ENCODE measurements at regions not wholly inside any gene's neighbourhood (a gene's known extent, or its start where the extent isn't known, plus 50 kb on each side); places are given as distances from the start of the nearest gene placed in this dataset.
A peak's percentile ranks its signal among the peaks of the same experiment; 100 is the strongest.

- in situ Hi-C loops (cut with MboI): no loop called here
- no peaks in the 10 kb centered on the region for H4K20me1 ChIP-seq (ENCODE audit: insufficient read depth)
- TF ChIP-seq EZH2phosphoT487 (IDR thresholded peaks at IDR 0.05; ENCODE audit: insufficient read depth, low read depth) (no peak), EZH2 (IDR thresholded peaks at IDR 0.05; ENCODE audit: insufficient read depth, poor library complexity, severe bottlenecking) (no peak)
- no peaks in the 10 kb centered on the region for H3F3A ChIP-seq (ENCODE audit: insufficient read depth)
- no peak overlapping the region for H3K4me2 ChIP-seq (ENCODE audit: unreplicated experiment)
- H3K79me2 ChIP-seq (ENCODE audit: insufficient read depth): no peaks in the 10 kb centered on the region
- H3K36me3 ChIP-seq (ENCODE audit: low read depth): no peaks in the 10 kb centered on the region
- H3K4me1 ChIP-seq (ENCODE audit: insufficient read depth): no peaks in the 10 kb centered on the region
- H3K4me3 ChIP-seq: no peak overlapping the region
- no peak overlapping the region for H2AFZ ChIP-seq
- no peaks in the 10 kb centered on the region for H3K27me3 ChIP-seq (replicated peaks; ENCODE audit: insufficient read depth)
- no peaks in the 10 kb centered on the region for H3K9me3 ChIP-seq (ENCODE audit: low read depth)
- H3K9ac ChIP-seq: no peak overlapping the region
- H3K27ac ChIP-seq: no peak overlapping the region
- WGBS, 2 experiments (ENCODE audit: low coverage in 1 of 2, low lambda C conversion rate in 2 of 2, missing lambda C conversion rate in 2 of 2): 45 to 46% methylated on average over 4 of the region's 4 CpGs
- no peaks in the 10 kb centered on the region for H3K9me2 ChIP-seq (ENCODE audit: insufficient read depth)
- peak; percentile 11 for DNase-seq
Measured at GRCh38 chr5:158084292-158084691, 225.3 kb upstream of the CLINT1 start.

DNA sequence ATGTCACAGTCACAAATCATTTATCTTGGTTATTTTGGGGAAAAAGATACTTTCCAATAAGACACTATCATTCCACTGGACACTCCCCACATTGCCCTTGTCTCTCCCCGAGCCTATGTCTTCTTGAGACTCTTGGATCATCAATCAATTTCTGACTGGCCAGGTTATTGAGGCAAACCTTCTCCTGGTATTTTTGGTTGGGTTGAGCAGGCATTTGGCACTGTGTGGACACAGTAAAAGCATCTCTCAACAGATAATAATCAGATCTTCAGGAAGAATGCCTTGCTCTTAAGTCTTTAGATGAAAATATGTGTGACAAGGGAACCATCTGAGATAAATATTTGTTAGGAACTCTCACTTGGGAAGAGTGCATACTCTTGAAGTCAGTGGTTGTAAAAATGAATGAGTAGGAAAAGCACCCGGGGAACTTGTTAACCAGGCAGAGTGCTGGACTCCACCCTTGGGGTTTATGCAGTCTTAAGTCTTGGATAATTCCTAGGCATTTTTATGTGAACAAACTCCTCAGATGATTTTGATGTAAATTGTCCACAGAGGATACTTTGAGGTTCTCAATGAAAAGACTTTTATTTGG, 223.8 kb upstream of the CLINT1 start:
- H3K9me3 ChIP-seq (ENCODE audit: low read depth): no peaks in the 10 kb centered on the region
- H3K9ac ChIP-seq: no peak overlapping the region
- H3K27me3 ChIP-seq (replicated peaks; ENCODE audit: insufficient read depth): no peaks in the 10 kb centered on the region
- no peaks in the 10 kb centered on the region for H3K36me3 ChIP-seq (ENCODE audit: low read depth)
- no peaks in the 10 kb centered on the region for H3K79me2 ChIP-seq (ENCODE audit: insufficient read depth)
- TF ChIP-seq EZH2phosphoT487 (IDR thresholded peaks at IDR 0.05; ENCODE audit: insufficient read depth, low read depth) (no peak), EZH2 (IDR thresholded peaks at IDR 0.05; ENCODE audit: insufficient read depth, poor library complexity, severe bottlenecking) (no peak)
- no peak overlapping the region for H3K4me3 ChIP-seq
- no peak overlapping the region for H3K4me2 ChIP-seq (ENCODE audit: unreplicated experiment)
- H4K20me1 ChIP-seq (ENCODE audit: insufficient read depth): no peaks in the 10 kb centered on the region
- in situ Hi-C loops (cut with MboI): no loop called here
- H2AFZ ChIP-seq: no peak overlapping the region
- H3K4me1 ChIP-seq (ENCODE audit: insufficient read depth): no peaks in the 10 kb centered on the region
- no peaks in the 10 kb centered on the region for H3K9me2 ChIP-seq (ENCODE audit: insufficient read depth)
- DNase-seq: no peak
- H3F3A ChIP-seq (ENCODE audit: insufficient read depth): no peaks in the 10 kb centered on the region
- WGBS, 2 experiments (ENCODE audit: low coverage in 1 of 2, low lambda C conversion rate in 2 of 2, missing lambda C conversion rate in 2 of 2): 35 to 50% methylated on average over 2 of the region's 2 CpGs
- no peak overlapping the region for H3K27ac ChIP-seq

GRCh38 chr5:158080112-158080511, 221.2 kb upstream of the CLINT1 start:
- Histone ChIP-seq H3K9me3 (ENCODE audit: low read depth) (no peaks in the 10 kb centered on the region), H3K4me3 (no peak overlapping the region), H3K27me3 (replicated peaks; ENCODE audit: insufficient read depth) (no peaks in the 10 kb centered on the region), H3K4me1 (ENCODE audit: insufficient read depth) (peaks cover 6% of the 10 kb centered on the region), H3F3A (ENCODE audit: insufficient read depth) (0 out of 2 replicates have a peak, but pooled peaks cover 11% of the 10 kb centered on the region), H2AFZ (no peak overlapping the region), H3K27ac (no peak overlapping the region), H3K9ac (no peak overlapping the region), H3K79me2 (ENCODE audit: insufficient read depth) (no peaks in the 10 kb centered on the region), H4K20me1 (ENCODE audit: insufficient read depth) (no peaks in the 10 kb centered on the region), H3K4me2 (ENCODE audit: unreplicated experiment) (no peak overlapping the region), H3K9me2 (ENCODE audit: insufficient read depth) (no peaks in the 10 kb centered on the region), H3K36me3 (ENCODE audit: low read depth) (no peaks in the 10 kb centered on the region)
- DNase-seq: no peak
- WGBS, 2 experiments (ENCODE audit: low coverage in 1 of 2, low lambda C conversion rate in 2 of 2, missing lambda C conversion rate in 2 of 2): 81 to 83% methylated on average over 1 of the region's 1 CpG
- in situ Hi-C loops (cut with MboI): no loop called here
- TF ChIP-seq EZH2 (IDR thresholded peaks at IDR 0.05; ENCODE audit: insufficient read depth, poor library complexity, severe bottlenecking) (no peak), EZH2phosphoT487 (IDR thresholded peaks at IDR 0.05; ENCODE audit: insufficient read depth, low read depth) (no peak)

DNA sequence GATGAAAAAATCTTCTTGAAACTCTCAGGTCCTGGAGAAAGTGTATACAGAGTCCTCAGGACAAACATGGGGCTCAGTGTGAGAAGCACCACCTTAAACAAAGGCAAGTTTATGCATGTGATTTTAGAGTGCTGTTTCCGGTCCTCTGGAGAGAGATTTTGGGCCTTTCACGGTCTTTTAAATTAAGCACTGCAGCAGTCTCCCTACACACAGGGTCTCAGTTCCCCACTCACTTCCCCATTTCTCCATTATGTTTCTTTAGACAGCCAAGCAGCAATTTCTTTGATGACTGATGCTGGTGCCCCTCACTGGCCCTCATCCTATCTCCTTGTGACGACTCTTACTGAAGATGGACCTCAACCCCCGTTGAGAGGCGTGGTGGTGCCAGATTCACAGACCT, 220.2 kb upstream of the CLINT1 start:
- in situ Hi-C loops (cut with MboI): no loop called here
- H2AFZ ChIP-seq: no peak overlapping the region
- H3K9me2 ChIP-seq (ENCODE audit: insufficient read depth): no peaks in the 10 kb centered on the region
- H3K27ac ChIP-seq: no peak overlapping the region
- no peaks in the 10 kb centered on the region for H3K36me3 ChIP-seq (ENCODE audit: low read depth)
- H3F3A ChIP-seq (ENCODE audit: insufficient read depth): 0 out of 2 replicates have a peak, but pooled peaks cover 18% of the 10 kb centered on the region
- no peak for DNase-seq
- H3K4me2 ChIP-seq (ENCODE audit: unreplicated experiment): no peak overlapping the region
- 92 to 96% methylated on average over 5 of the region's 5 CpGs for WGBS, 2 experiments (ENCODE audit: low coverage in 1 of 2, low lambda C conversion rate in 2 of 2, missing lambda C conversion rate in 2 of 2)
- no peaks in the 10 kb centered on the region for H3K79me2 ChIP-seq (ENCODE audit: insufficient read depth)
- TF ChIP-seq EZH2phosphoT487 (IDR thresholded peaks at IDR 0.05; ENCODE audit: insufficient read depth, low read depth) (no peak), EZH2 (IDR thresholded peaks at IDR 0.05; ENCODE audit: insufficient read depth, poor library complexity, severe bottlenecking) (no peak)
- H3K4me3 ChIP-seq: no peak overlapping the region
- no peak overlapping the region for H3K9ac ChIP-seq
- peaks cover 14% of the 10 kb centered on the region for H3K4me1 ChIP-seq (ENCODE audit: insufficient read depth)
- H3K9me3 ChIP-seq (ENCODE audit: low read depth): no peaks in the 10 kb centered on the region
- no peaks in the 10 kb centered on the region for H3K27me3 ChIP-seq (replicated peaks; ENCODE audit: insufficient read depth)
- no peaks in the 10 kb centered on the region for H4K20me1 ChIP-seq (ENCODE audit: insufficient read depth)

All from GM23248 (cell line).